GM23338 (cell line): ENCODE measurements at regions not wholly inside any gene's neighbourhood (a gene's known extent, or its start where the extent isn't known, plus 50 kb on each side); places are given as distances from the start of the nearest gene placed in this dataset.

Experiments
- ATAC-seq: fragments of 200-7000 bp; cut with Tn5 transposase; 3 replicates; pipeline ENCODE4 v1.9.1; 2020
- DNase-seq: peaks from one replicate; pipeline ENCODE4 v3.0.0-alpha.2; 2015; ENCODE audit warnings: low spot score
- H2AFZ ChIP-seq: fragments of 200-600 bp; sonication (generic); 2 replicates; pipeline ENCODE4 v1.8.0; 2016; ENCODE audit warnings: antibody characterized with exemption, mild to moderate bottlenecking, moderate library complexity
- H3F3A ChIP-seq: fragments of 200-600 bp; sonication (generic); replicated peaks from 2 replicates; pipeline ENCODE4 v1.8.0; 2017; ENCODE audit warnings: antibody characterized with exemption, mixed run types, low read depth
- H3K27ac ChIP-seq: fragments of 200-600 bp; sonication (generic); 2 replicates; pipeline ENCODE4 v1.6.1; 2016; ENCODE audit warnings: low read depth
- H3K27me3 ChIP-seq: fragments of 200-600 bp; sonication (generic); 2 replicates; pipeline ENCODE4 v1.8.0; 2016; ENCODE audit warnings: mild to moderate bottlenecking, mixed run types, moderate library complexity; ENCODE audit not compliant: insufficient read depth
- H3K36me3 ChIP-seq: fragments of 200-600 bp; sonication (generic); 2 replicates; pipeline ENCODE4 v1.8.0; 2016; ENCODE audit warnings: mild to moderate bottlenecking; ENCODE audit not compliant: insufficient read depth
- H3K4me1 ChIP-seq: fragments of 200-600 bp; sonication (generic); 2 replicates; pipeline ENCODE4 v1.8.0; 2016; ENCODE audit warnings: mild to moderate bottlenecking, moderate library complexity; ENCODE audit not compliant: insufficient read depth
- H3K4me2 ChIP-seq: fragments of 200-600 bp; sonication (generic); 2 replicates; pipeline ENCODE4 v1.7.1; 2017; ENCODE audit warnings: mixed run types
- H3K4me3 ChIP-seq: fragments of 200-600 bp; sonication (generic); 2 replicates; pipeline ENCODE4 v1.6.1; 2016; ENCODE audit warnings: mixed run types
- H3K79me2 ChIP-seq: fragments of 200-600 bp; sonication (generic); replicated peaks from 2 replicates; pipeline ENCODE4 v1.8.0; 2017; ENCODE audit warnings: mild to moderate bottlenecking; ENCODE audit not compliant: insufficient read depth
- H3K9me2 ChIP-seq: fragments of 200-600 bp; sonication (generic); 2 replicates; pipeline ENCODE4 v1.8.0; 2017; ENCODE audit not compliant: insufficient read depth
- H4K20me1 ChIP-seq: fragments of 200-600 bp; sonication (generic); replicated peaks from 2 replicates; pipeline ENCODE4 v1.8.0; 2017; ENCODE audit warnings: mild to moderate bottlenecking; ENCODE audit not compliant: insufficient read depth
- H3K27ac Mint-ChIP-seq: 2 replicates; pipeline ENCODE4 v1.8.0; 2020; ENCODE audit warnings: inconsistent platforms, mild to moderate bottlenecking, moderate library complexity, mixed read lengths
- H3K27me3 Mint-ChIP-seq: 3 replicates; pipeline ENCODE4 v1.8.0; 2022; ENCODE audit warnings: low read depth, mild to moderate bottlenecking, moderate library complexity, mixed read lengths, inconsistent platforms; ENCODE audit not compliant: insufficient read depth, poor library complexity
- H3K36me3 Mint-ChIP-seq: 3 replicates; pipeline ENCODE4 v1.8.0; 2021; ENCODE audit warnings: low read depth, mild to moderate bottlenecking, inconsistent platforms, moderate library complexity, mixed read lengths
- H3K4me1 Mint-ChIP-seq: 3 replicates; pipeline ENCODE4 v1.8.0; 2020; ENCODE audit warnings: mild to moderate bottlenecking, inconsistent platforms, mixed read lengths
- H3K4me3 Mint-ChIP-seq: 3 replicates; pipeline ENCODE4 v1.8.0; 2021; ENCODE audit warnings: moderate library complexity, mild to moderate bottlenecking, inconsistent platforms, mixed read lengths
- H3K9me3 Mint-ChIP-seq: 3 replicates; pipeline ENCODE4 v1.8.0; 2020; ENCODE audit warnings: moderate library complexity, mild to moderate bottlenecking, inconsistent platforms, mixed read lengths
- CREB1 ChIP-seq: fragments of 250-450 bp; sonication (Bioruptor Pico); IDR thresholded peaks from 2 replicates; pipeline ENCODE4 v1.5.0; 2020; ENCODE audit warnings: low read depth, mild to moderate bottlenecking, moderate library complexity
- CTCF ChIP-seq, 2 experiments: fragments of 200-600 bp in 1 of 2; sonication (generic) in 1 of 2; conservative IDR thresholded peaks; 2 replicates each; pipeline versions ENCODE4 v1.5.1 to v1.6.1; 2016 to 2017; ENCODE audit warnings: antibody characterized with exemption in 2 of 2, low read depth in 2 of 2, mild to moderate bottlenecking in 2 of 2, moderate library complexity in 1 of 2
- ETS1 ChIP-seq: IDR thresholded peaks from 2 replicates; pipeline ENCODE4 v1.6.1; 2016; ENCODE audit warnings: antibody characterized with exemption
- EZH2 ChIP-seq: fragments of 200-600 bp; sonication (generic); IDR thresholded peaks from one replicate; pipeline ENCODE4 v1.8.0; 2017; ENCODE audit warnings: antibody characterized with exemption, mild to moderate bottlenecking, low read depth; ENCODE audit not compliant: unreplicated experiment
- EZH2phosphoT487 ChIP-seq: fragments of 200-600 bp; sonication (generic); IDR thresholded peaks from one replicate; pipeline ENCODE4 v1.8.1; 2018; ENCODE audit warnings: antibody characterized with exemption; ENCODE audit not compliant: unreplicated experiment
- JUNB ChIP-seq: IDR thresholded peaks from one replicate; pipeline ENCODE4 v1.6.1; 2016; ENCODE audit warnings: antibody characterized with exemption; ENCODE audit not compliant: unreplicated experiment
- NANOG ChIP-seq: IDR thresholded peaks from 2 replicates; pipeline ENCODE4 v1.6.1; 2016; ENCODE audit warnings: antibody characterized with exemption, borderline replicate concordance
- POLR2AphosphoS5 ChIP-seq: IDR thresholded peaks from 2 replicates; pipeline ENCODE4 v1.6.1; 2016; ENCODE audit warnings: antibody characterized with exemption, low read depth
- REST ChIP-seq: IDR thresholded peaks from one replicate; pipeline ENCODE4 v1.6.1; 2018; ENCODE audit warnings: antibody characterized with exemption; ENCODE audit not compliant: unreplicated experiment
- STAT1 ChIP-seq: IDR thresholded peaks from one replicate; pipeline ENCODE4 v1.6.1; 2016; ENCODE audit warnings: antibody characterized with exemption; ENCODE audit not compliant: unreplicated experiment
- ZNF114 ChIP-seq: fragments of 250-450 bp; sonication (Bioruptor Pico); IDR thresholded peaks from 2 replicates; pipeline ENCODE4 v1.5.0; 2020; ENCODE audit warnings: mild to moderate bottlenecking, moderate library complexity
- ZNF331 ChIP-seq: fragments of 250-450 bp; sonication (Bioruptor Pico); IDR thresholded peaks from 2 replicates; pipeline ENCODE4 v1.5.0; 2020; ENCODE audit warnings: low read depth, mild to moderate bottlenecking, moderate library complexity
- ZNF462 ChIP-seq: fragments of 250-450 bp; sonication (Bioruptor Pico); IDR thresholded peaks from 2 replicates; pipeline ENCODE4 v1.5.0; 2020; ENCODE audit warnings: mild to moderate bottlenecking, moderate library complexity

GRCh38 chr17:14902803-14903202, 362.3 kb downstream of the PMP22 start (continued):
- TF ChIP-seq ZNF462 (CRISPR knock-in tag) = no peak
- TF ChIP-seq JUNB = no peak

GRCh38 chr17:14902297-14902696, 362.8 kb downstream of the PMP22 start:
- no peaks in the 10 kb centered on the region for H3K27me3 ChIP-seq
- Mint-ChIP-seq H3K27ac (no peak overlapping the region), H3K9me3 (no peaks in the 10 kb centered on the region; the same call in 2 of the 3 replicates), H3K27me3 (no peaks in the 10 kb centered on the region), H3K4me3 (no peak overlapping the region), H3K4me1 (no peaks in the 10 kb centered on the region; the same call in 2 of the 3 replicates), H3K36me3 (no peaks in the 10 kb centered on the region)
- DNase-seq (no peak), ATAC-seq (no peak)
- no peaks in the 10 kb centered on the region for H3K79me2 ChIP-seq
- no peaks in the 10 kb centered on the region for H3K36me3 ChIP-seq
- H2AFZ ChIP-seq = no peak overlapping the region
- H3K27ac ChIP-seq = no peak overlapping the region
- no peaks in the 10 kb centered on the region for H3F3A ChIP-seq
- H3K9me2 ChIP-seq = peaks cover 18% of the 10 kb centered on the region; the same call in 1 of the 2 replicates
- H3K4me2 ChIP-seq = no peak overlapping the region
- no peak overlapping the region for H3K4me3 ChIP-seq
- peaks cover 3% of the 10 kb centered on the region; the same call in 1 of the 2 replicates for H3K4me1 ChIP-seq
- H4K20me1 ChIP-seq = no peaks in the 10 kb centered on the region
- TF ChIP-seq NANOG = no peak
- TF ChIP-seq EZH2 = no peak
- no peak for TF ChIP-seq CREB1
- no peak for TF ChIP-seq ZNF331 (CRISPR knock-in tag)
- TF ChIP-seq STAT1 = no peak
- no peak for TF ChIP-seq POLR2AphosphoS5
- TF ChIP-seq EZH2phosphoT487 = no peak
- TF ChIP-seq ZNF114 (CRISPR knock-in tag) = no peak
- TF ChIP-seq REST = no peak
- no peak for TF ChIP-seq ETS1
- TF ChIP-seq CTCF (conservative IDR thresholded peaks at IDR 0.05; ENCODE audit: low read depth in 2 of 2) = no peak
